Fibroblast of lung (primary cell): ENCODE measurements at regions not wholly inside any gene's neighbourhood (a gene's known extent, or its start where the extent isn't known, plus 50 kb on each side); places are given as distances from the start of the nearest gene placed in this dataset.
A peak's percentile ranks its signal among the peaks of the same experiment; 100 is the strongest.

Source experiments
- DNase-seq, 2 donors: peaks; one replicate each; pipeline versions ENCODE4 v3.0.0 to v3.0.0-alpha.2; 2010; ENCODE audit warnings: low read depth in 2 of 2
- H2AFZ ChIP-seq: 2 replicates; pipeline ENCODE4 v1.5.1; 2012; ENCODE audit warnings: low read length, control low read depth, inconsistent platforms
- H3K27ac ChIP-seq: 2 replicates; pipeline ENCODE4 v1.5.1; 2011; ENCODE audit warnings: low read length, control low read depth; ENCODE audit not compliant: insufficient read depth
- H3K27me3 ChIP-seq: 2 replicates; pipeline ENCODE4 v1.5.1; 2011; ENCODE audit warnings: mild to moderate bottlenecking, low read length; ENCODE audit not compliant: control insufficient read depth, insufficient read depth
- H3K36me3 ChIP-seq: 2 replicates; pipeline ENCODE4 v1.5.1; 2011; ENCODE audit warnings: low read length; ENCODE audit not compliant: control insufficient read depth, insufficient read depth
- H3K4me1 ChIP-seq: 2 replicates; pipeline ENCODE4 v1.5.1; 2011; ENCODE audit warnings: low read length; ENCODE audit not compliant: control insufficient read depth, insufficient read depth; ENCODE audit errors: extremely low read depth
- H3K4me2 ChIP-seq: 2 replicates; pipeline ENCODE4 v1.5.1; 2011; ENCODE audit warnings: low read length, control low read depth; ENCODE audit not compliant: insufficient read depth; ENCODE audit errors: extremely low read depth
- H3K4me3 ChIP-seq, 4 experiments: fragments of 200-600 bp in 1 of 4; sonication (generic) in 1 of 4; replicated peaks in 1 of 4; 2 replicates each; pipeline ENCODE4 v1.5.1; 2011 to 2016; ENCODE audit warnings: low read length in 4 of 4, low read depth in 3 of 4, mild to moderate bottlenecking in 3 of 4, control low read depth in 2 of 4, inconsistent platforms in 1 of 4, mixed read lengths in 1 of 4; ENCODE audit not compliant: insufficient read depth in 1 of 4; ENCODE audit errors: control extremely low read depth in 1 of 4
- H3K79me2 ChIP-seq: 2 replicates; pipeline ENCODE4 v1.5.1; 2012; ENCODE audit warnings: mild to moderate bottlenecking, low read length, inconsistent platforms; ENCODE audit not compliant: control insufficient read depth, insufficient read depth
- H3K9ac ChIP-seq: 2 replicates; pipeline ENCODE4 v1.5.1; 2011; ENCODE audit warnings: mild to moderate bottlenecking, low read length, control low read depth; ENCODE audit not compliant: insufficient read depth
- H3K9me3 ChIP-seq: 2 replicates; pipeline ENCODE4 v1.5.1; 2012; ENCODE audit warnings: low read depth, low read length; ENCODE audit not compliant: control insufficient read depth, insufficient read depth
- H4K20me1 ChIP-seq: 2 replicates; pipeline ENCODE4 v1.5.1; 2011; ENCODE audit warnings: low read length; ENCODE audit not compliant: control insufficient read depth, insufficient read depth; ENCODE audit errors: extremely low read depth
- CTCF ChIP-seq, 2 donors: IDR thresholded peaks in 1 of 2; conservative IDR thresholded peaks in 1 of 2; 1 replicate in 1 of 2; 2 replicates in 1 of 2; pipeline ENCODE4 v1.5.1; 2011 to 2012; ENCODE audit warnings: low read length in 2 of 2, control low read depth in 1 of 2, inconsistent platforms in 1 of 2, low read depth in 1 of 2, mild to moderate bottlenecking in 1 of 2
- EZH2 ChIP-seq: IDR thresholded peaks from 2 replicates; pipeline ENCODE4 v1.5.1; 2012; ENCODE audit warnings: low read length, control low read depth, mild to moderate bottlenecking; ENCODE audit errors: missing control alignments

- Histone ChIP-seq H3K79me2 (no peaks in the 10 kb centered on the region), H3K4me3 (no peak overlapping the region), H4K20me1 (no peaks in the 10 kb centered on the region), H3K36me3 (no peaks in the 10 kb centered on the region), H3K4me1 (peaks cover 17% of the 10 kb centered on the region), H3K9ac (no peak overlapping the region), H3K27ac (peak overlapping the region; percentile 86), H3K4me2 (peak overlapping the region; percentile 85), H3K27me3 (no peaks in the 10 kb centered on the region), H3K9me3 (no peaks in the 10 kb centered on the region), H2AFZ (no peak overlapping the region)
- peak; percentile 76 to 96 for DNase-seq
- TF ChIP-seq EZH2 (no peak), CTCF (conservative IDR thresholded peaks at IDR 0.05 in 1 of 2, IDR thresholded peaks at IDR 0.05 in 1 of 2; ENCODE audit: low read depth in 1 of 2, low read length in 2 of 2) (no peak)
These were observed 72.4 kb upstream of the YWHAQ start for GRCh38 chr2:9703085-9703678.

GRCh38 chr2:9703701-9704221 lies 73.0 kb upstream of the YWHAQ start:
- TF ChIP-seq EZH2: no peak
- peak in 1 of 2 donors; percentile 14 for TF ChIP-seq CTCF (conservative IDR thresholded peaks at IDR 0.05 in 1 of 2, IDR thresholded peaks at IDR 0.05 in 1 of 2; ENCODE audit: low read depth in 1 of 2, low read length in 2 of 2)
- Histone ChIP-seq H3K4me3 (no peak overlapping the region), H2AFZ (no peak overlapping the region), H3K4me1 (peaks cover 17% of the 10 kb centered on the region), H3K27me3 (no peaks in the 10 kb centered on the region), H3K36me3 (no peaks in the 10 kb centered on the region), H3K4me2 (peak overlapping the region; percentile 85), H3K9me3 (no peaks in the 10 kb centered on the region), H3K79me2 (no peaks in the 10 kb centered on the region), H4K20me1 (no peaks in the 10 kb centered on the region), H3K9ac (no peak overlapping the region), H3K27ac (peak overlapping the region; percentile 86)
- DNase-seq: peak; percentile 76 to 92

DNA sequence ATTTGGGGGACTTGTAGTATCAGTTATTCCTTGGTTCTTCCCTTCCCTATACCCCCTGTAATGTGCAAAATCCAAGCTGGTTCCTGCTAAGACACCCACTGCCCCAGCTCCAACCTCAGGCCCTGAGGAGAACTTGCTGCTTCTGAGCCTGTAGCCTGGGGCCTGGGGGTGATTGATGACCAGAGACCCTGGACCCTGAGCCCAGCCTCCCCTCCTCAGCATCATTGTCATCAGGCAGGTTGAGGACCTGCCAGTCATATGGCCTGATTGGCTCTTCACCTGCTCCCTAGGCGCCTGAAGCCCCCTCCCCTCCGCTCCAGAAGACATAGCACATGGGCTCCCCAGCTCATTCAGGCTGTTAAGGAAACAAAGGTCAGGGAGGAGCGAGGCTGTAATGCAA lies 73.8 kb upstream of the YWHAQ start:
- Histone ChIP-seq H3K9me3 (no peaks in the 10 kb centered on the region), H3K4me3 (no peak overlapping the region), H3K36me3 (no peaks in the 10 kb centered on the region), H3K9ac (no peak overlapping the region), H3K27me3 (no peaks in the 10 kb centered on the region), H4K20me1 (no peaks in the 10 kb centered on the region), H3K4me2 (no peak overlapping the region), H3K79me2 (no peaks in the 10 kb centered on the region), H3K27ac (no peak overlapping the region), H2AFZ (no peak overlapping the region), H3K4me1 (peaks cover 14% of the 10 kb centered on the region)
- no peak for TF ChIP-seq CTCF (conservative IDR thresholded peaks at IDR 0.05 in 1 of 2, IDR thresholded peaks at IDR 0.05 in 1 of 2; ENCODE audit: low read depth in 1 of 2, low read length in 2 of 2)
- TF ChIP-seq EZH2: no peak
- DNase-seq: no peak
